ENCODE measurements at regions not wholly inside any gene's neighbourhood (a gene's known extent, or its start where the extent isn't known, plus 50 kb on each side); places are given as distances from the start of the nearest gene placed in this dataset.
A peak's percentile ranks its signal among the peaks of the same experiment; 100 is the strongest.

DNA sequence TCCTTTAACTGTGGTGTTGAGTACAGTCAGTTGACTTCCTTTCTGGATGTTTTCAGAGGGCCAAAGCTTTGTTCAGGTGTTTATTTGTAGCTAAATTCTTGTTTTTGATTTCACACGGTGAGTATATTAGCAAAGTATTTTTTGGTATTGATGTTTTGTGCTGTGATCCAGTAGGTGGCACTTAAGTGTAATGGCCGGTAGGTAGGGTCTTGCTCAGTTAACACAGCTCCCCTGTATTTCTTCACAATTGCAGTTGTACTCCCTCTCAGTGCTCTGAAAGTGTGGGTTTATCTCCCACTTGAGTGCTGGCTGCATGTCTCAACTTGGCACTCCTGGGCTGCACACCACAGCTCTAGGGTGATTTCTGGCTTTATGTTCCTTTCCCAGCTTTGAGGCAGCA lies 339.5 kb downstream of the AEBP2 start:
- Histone ChIP-seq H3K9me3 (ENCODE audit: control insufficient read depth in 1 of 2, low read length in 2 of 2) (no peaks in the 10 kb centered on the region), H3K27me3 (ENCODE audit: low read depth, low read length) (no peaks in the 10 kb centered on the region), H3K36me3 (ENCODE audit: control insufficient read depth in 1 of 2, insufficient read depth in 2 of 2, low read length in 2 of 2) (no peaks in the 10 kb centered on the region), H3K27ac (ENCODE audit: low read length) (no peak overlapping the region), H3K4me1 (ENCODE audit: control insufficient read depth in 1 of 2, insufficient read depth in 2 of 2, low read length in 2 of 2) (no peaks in the 10 kb centered on the region), H3K4me3 (ENCODE audit: low read depth in 1 of 2, low read length in 2 of 2) (no peak overlapping the region)

DNA sequence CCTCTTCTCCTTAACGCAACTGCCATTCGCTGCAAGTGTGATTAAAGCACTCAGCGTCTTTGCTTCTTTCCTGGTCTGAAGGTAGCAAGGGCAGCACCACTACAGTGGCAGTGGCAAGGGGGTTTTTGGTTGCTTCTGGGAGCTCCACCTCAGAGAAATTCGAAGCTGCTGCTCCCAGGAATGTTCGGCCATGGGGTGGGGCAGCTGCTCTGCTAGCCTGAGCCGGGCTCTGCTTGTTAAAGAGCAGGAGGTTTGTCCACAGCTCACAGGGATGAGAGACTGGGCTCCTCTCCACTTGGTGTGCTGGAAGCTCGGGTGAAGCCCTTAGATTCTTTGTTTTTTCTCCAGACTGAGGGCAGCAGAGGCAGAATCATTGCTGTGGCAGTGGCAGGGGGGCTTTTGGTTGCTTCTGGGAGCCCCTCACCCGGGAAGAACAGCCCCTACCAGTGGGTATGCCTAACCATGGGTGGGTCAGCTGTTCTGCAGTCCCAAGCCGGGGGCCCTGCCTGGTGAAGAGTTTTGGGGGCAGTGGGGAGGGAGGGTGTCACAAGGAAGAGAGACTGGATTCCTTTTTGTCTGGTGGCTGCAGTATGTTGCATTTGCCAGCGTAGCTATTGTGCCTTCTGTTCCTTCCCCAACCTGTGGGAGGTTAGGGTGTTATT lies 340.2 kb downstream of the AEBP2 start:
- Histone ChIP-seq H3K4me3 (ENCODE audit: low read depth in 1 of 2, low read length in 2 of 2) (no peak overlapping the region), H3K27ac (ENCODE audit: low read length) (no peak overlapping the region)

DNA sequence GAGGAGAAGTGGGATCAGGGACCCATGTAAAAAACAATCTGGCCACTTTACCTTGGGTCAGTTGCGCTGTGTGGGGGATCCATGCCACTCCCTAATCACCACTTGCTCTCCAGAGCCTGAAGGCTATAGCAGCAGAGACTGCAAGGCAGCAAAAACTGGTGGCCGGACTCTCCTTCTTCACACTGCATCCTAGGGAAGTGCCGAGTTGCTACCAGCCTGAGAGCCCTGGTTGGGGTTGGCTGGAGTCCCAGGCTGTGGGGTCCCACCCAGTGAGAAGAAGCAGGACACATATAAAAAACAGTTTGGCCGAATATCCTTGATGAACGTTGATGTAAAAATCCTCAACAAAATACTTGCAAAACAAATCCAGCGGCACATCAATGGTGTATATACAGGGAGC lies 341.2 kb downstream of the AEBP2 start:
- Histone ChIP-seq H3K4me1 (ENCODE audit: control insufficient read depth in 1 of 2, insufficient read depth in 2 of 2, low read length in 2 of 2) (no peaks in the 10 kb centered on the region), H3K27me3 (ENCODE audit: low read depth, low read length) (no peaks in the 10 kb centered on the region), H3K9me3 (ENCODE audit: control insufficient read depth in 1 of 2, low read length in 2 of 2) (no peaks in the 10 kb centered on the region), H3K27ac (ENCODE audit: low read length) (no peak overlapping the region), H3K36me3 (ENCODE audit: control insufficient read depth in 1 of 2, insufficient read depth in 2 of 2, low read length in 2 of 2) (no peaks in the 10 kb centered on the region), H3K4me3 (ENCODE audit: low read depth in 1 of 2, low read length in 2 of 2) (no peak overlapping the region)

More for the DNA sequence above, 340.2 kb downstream of the AEBP2 start:
- H3K27me3 ChIP-seq (ENCODE audit: low read depth, low read length) = no peaks in the 10 kb centered on the region
- no peaks in the 10 kb centered on the region for H3K4me1 ChIP-seq (ENCODE audit: control insufficient read depth in 1 of 2, insufficient read depth in 2 of 2, low read length in 2 of 2)
- H3K36me3 ChIP-seq (ENCODE audit: control insufficient read depth in 1 of 2, insufficient read depth in 2 of 2, low read length in 2 of 2) = no peaks in the 10 kb centered on the region
- no peaks in the 10 kb centered on the region for H3K9me3 ChIP-seq (ENCODE audit: control insufficient read depth in 1 of 2, low read length in 2 of 2)

DNA sequence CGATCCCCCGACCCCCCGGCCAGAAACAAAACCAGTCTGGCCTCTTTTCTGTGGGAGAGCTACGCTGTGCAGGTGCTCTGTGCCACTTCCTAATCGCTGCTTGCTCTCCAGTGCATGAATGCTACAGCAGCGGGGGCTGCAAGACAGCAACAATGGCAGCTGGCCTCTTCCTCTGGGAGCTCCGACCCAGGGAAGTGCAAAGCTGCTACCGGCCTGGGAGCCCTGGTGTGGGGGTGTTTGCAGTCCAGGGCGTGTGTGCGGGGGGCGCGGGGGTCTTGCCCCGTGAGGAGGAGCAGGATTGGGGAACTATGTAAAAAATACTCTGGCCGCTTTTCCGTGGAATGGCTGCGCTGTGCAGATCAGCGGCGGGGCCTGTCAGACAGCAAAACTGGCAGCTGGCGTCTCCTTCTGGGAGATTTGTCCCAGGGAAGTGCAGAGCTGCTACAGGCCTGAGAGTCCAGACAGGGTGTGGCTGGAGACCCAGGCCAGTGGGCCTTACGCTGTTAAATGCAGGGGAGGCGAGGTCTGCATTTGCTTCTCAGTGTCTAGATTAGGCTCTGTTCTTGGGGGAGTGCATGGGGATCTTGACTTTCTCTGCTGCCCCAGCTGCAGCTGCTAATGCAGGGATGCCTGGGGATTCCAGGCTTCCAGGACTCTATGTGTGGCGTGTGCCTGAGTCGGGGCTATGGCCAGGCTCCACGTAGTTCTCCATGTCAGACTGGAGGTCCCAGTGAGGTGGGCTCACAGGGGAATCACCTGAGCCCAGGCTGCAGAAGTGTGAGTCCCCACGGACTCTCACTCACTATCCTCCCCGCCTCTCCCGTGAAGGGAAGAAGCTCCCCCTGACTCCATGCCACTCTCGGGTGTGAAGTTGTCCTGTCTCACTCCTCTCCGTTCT lies 344.5 kb downstream of the AEBP2 start:
- Histone ChIP-seq H3K36me3 (ENCODE audit: control insufficient read depth in 1 of 2, insufficient read depth in 2 of 2, low read length in 2 of 2) (no peaks in the 10 kb centered on the region), H3K9me3 (ENCODE audit: control insufficient read depth in 1 of 2, low read length in 2 of 2) (peaks cover 0 to 3% of the 10 kb centered on the region in 2 donors), H3K4me3 (ENCODE audit: low read depth in 1 of 2, low read length in 2 of 2) (peak overlapping the region in 1 of 2 donors; percentile 3), H3K4me1 (ENCODE audit: control insufficient read depth in 1 of 2, insufficient read depth in 2 of 2, low read length in 2 of 2) (no peaks in the 10 kb centered on the region), H3K27ac (ENCODE audit: low read length) (no peak overlapping the region), H3K27me3 (ENCODE audit: low read depth, low read length) (no peaks in the 10 kb centered on the region)

DNA sequence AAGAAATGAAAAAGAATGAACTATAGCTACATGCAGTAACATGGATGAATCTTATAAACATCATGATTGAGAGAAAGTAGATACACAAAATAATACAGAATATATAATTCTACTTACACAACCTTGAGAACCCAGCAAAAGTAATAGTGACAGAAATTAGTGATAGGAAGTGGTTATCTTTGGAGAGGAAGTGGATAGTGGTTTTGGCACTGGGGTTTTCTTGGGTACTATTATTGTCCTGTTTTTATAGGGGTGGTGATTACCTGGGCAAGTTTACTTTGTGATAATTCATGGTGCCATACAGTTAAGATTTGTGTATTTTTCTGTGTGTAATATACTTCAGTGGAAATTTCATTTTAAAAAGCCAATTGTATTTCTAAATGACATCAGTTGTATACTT lies 352.7 kb downstream of the AEBP2 start:
- H3K4me3 ChIP-seq (ENCODE audit: low read depth in 1 of 2, low read length in 2 of 2) = no peak overlapping the region
- H3K27me3 ChIP-seq (ENCODE audit: low read depth, low read length) = no peaks in the 10 kb centered on the region
- H3K4me1 ChIP-seq (ENCODE audit: control insufficient read depth in 1 of 2, insufficient read depth in 2 of 2, low read length in 2 of 2) = no peaks in the 10 kb centered on the region
- H3K9me3 ChIP-seq (ENCODE audit: control insufficient read depth in 1 of 2, low read length in 2 of 2) = peaks cover 0 to 3% of the 10 kb centered on the region in 2 donors
- H3K36me3 ChIP-seq (ENCODE audit: control insufficient read depth in 1 of 2, insufficient read depth in 2 of 2, low read length in 2 of 2) = no peaks in the 10 kb centered on the region
- H3K27ac ChIP-seq (ENCODE audit: low read length) = no peak overlapping the region

DNA sequence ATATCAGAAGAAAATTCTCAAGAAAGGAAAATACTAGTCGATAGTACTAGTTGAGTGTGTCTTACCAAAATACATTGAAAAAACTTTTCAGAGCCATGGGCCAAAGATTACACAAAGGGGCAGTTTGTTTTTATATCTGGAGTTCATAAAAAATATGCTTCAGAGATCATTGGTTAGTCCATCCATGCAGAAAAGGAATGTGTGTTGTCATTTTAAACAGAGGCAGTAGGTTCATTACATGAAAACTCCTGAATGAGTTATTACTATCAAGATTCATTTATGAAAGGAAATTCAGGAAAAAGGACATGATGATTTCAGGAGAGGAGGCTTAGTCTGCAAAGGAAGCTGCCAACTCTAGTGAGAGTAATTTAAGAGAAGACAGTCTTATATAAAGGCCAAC lies 354.8 kb downstream of the AEBP2 start:
- Histone ChIP-seq H3K27ac (ENCODE audit: low read length) (no peak overlapping the region), H3K4me1 (ENCODE audit: control insufficient read depth in 1 of 2, insufficient read depth in 2 of 2, low read length in 2 of 2) (no peaks in the 10 kb centered on the region), H3K36me3 (ENCODE audit: control insufficient read depth in 1 of 2, insufficient read depth in 2 of 2, low read length in 2 of 2) (no peaks in the 10 kb centered on the region), H3K27me3 (ENCODE audit: low read depth, low read length) (no peaks in the 10 kb centered on the region), H3K9me3 (ENCODE audit: control insufficient read depth in 1 of 2, low read length in 2 of 2) (no peaks in the 10 kb centered on the region), H3K4me3 (ENCODE audit: low read depth in 1 of 2, low read length in 2 of 2) (no peak overlapping the region)

DNA sequence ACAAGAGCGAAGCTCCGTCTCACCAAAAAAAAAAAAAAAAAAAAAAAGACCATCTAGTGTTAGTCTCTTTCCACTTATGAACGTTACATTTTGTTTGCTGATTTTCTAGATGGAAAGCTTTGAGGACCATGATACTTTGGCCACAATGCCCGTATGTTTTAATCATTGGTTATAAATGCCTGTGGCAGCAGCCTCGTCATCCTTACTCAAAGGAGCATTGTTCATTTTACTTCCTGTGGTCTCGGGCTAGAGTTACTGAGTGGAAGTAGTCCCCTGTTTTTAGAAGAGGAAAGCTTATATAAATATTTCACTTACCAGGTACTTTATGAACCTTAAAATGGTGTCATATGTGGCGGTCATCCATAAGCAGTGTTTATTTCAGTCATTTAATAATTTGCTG lies 359.9 kb downstream of the AEBP2 start:
- H3K27me3 ChIP-seq (ENCODE audit: low read depth, low read length) = no peaks in the 10 kb centered on the region
- H3K27ac ChIP-seq (ENCODE audit: low read length) = no peak overlapping the region
- no peaks in the 10 kb centered on the region for H3K9me3 ChIP-seq (ENCODE audit: control insufficient read depth in 1 of 2, low read length in 2 of 2)
- no peak overlapping the region for H3K4me3 ChIP-seq (ENCODE audit: low read depth in 1 of 2, low read length in 2 of 2)
- H3K4me1 ChIP-seq (ENCODE audit: control insufficient read depth in 1 of 2, insufficient read depth in 2 of 2, low read length in 2 of 2) = no peaks in the 10 kb centered on the region
- H3K36me3 ChIP-seq (ENCODE audit: control insufficient read depth in 1 of 2, insufficient read depth in 2 of 2, low read length in 2 of 2) = no peaks in the 10 kb centered on the region

DNA sequence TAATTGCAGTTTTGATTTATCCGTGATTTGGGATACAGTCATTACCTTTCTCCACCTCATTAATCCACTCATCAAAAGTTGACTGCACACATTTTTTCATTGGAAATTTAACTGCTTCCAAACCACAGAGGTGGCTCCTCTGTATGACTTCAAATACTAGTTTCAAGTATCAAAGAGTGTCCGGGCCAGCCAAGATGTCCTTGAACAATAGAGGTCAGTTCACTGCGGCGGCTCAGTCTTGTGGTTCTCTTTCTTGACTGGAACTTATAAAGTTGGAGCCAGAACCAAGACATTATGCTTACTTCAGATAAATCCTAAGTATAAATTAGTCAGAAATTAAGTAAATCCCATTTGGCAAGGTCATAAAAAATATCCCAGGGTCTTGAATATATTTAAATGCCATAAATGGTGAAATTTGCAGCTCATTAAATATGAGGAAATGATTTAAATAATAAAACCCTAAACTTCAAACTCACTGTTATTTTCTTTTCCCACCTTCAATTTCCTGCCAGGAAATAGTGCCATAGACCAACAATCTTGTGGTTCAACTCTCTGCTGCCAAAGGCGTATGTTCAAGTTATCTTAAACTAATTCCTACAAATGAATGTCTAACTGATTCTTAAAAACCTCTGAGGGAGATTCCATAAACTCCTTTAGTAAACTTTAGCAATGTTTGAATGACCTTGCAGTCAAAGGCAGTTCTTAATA lies 360.8 kb downstream of the AEBP2 start:
- no peaks in the 10 kb centered on the region for H3K9me3 ChIP-seq (ENCODE audit: control insufficient read depth in 1 of 2, low read length in 2 of 2)
- H3K27me3 ChIP-seq (ENCODE audit: low read depth, low read length) = no peaks in the 10 kb centered on the region
- no peak overlapping the region for H3K4me3 ChIP-seq (ENCODE audit: low read depth in 1 of 2, low read length in 2 of 2)
- no peaks in the 10 kb centered on the region for H3K4me1 ChIP-seq (ENCODE audit: control insufficient read depth in 1 of 2, insufficient read depth in 2 of 2, low read length in 2 of 2)
- H3K27ac ChIP-seq (ENCODE audit: low read length) = no peak overlapping the region
- no peaks in the 10 kb centered on the region for H3K36me3 ChIP-seq (ENCODE audit: control insufficient read depth in 1 of 2, insufficient read depth in 2 of 2, low read length in 2 of 2)

DNA sequence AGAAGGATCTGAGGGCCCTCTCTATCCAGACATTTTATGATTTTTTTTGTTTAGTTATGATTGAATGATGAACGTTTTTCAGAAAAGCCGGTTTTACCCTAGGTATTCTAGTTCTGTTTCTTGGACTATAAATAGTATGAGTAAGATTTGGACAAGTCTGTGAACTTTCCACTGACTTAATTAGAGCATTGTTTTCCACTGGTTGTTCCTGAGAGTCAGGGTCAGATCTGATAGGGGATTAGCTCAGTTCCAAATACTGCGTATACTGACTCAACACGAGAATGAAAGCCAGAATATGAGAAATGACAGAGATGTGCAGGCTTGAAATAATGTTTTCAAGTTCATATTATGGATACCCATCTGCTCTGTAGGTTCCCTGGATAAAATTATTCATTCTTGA lies 361.6 kb downstream of the AEBP2 start:
- H3K4me3 ChIP-seq (ENCODE audit: low read depth in 1 of 2, low read length in 2 of 2) = no peak overlapping the region
- no peaks in the 10 kb centered on the region for H3K36me3 ChIP-seq (ENCODE audit: control insufficient read depth in 1 of 2, insufficient read depth in 2 of 2, low read length in 2 of 2)
- H3K27ac ChIP-seq (ENCODE audit: low read length) = no peak overlapping the region

DNA sequence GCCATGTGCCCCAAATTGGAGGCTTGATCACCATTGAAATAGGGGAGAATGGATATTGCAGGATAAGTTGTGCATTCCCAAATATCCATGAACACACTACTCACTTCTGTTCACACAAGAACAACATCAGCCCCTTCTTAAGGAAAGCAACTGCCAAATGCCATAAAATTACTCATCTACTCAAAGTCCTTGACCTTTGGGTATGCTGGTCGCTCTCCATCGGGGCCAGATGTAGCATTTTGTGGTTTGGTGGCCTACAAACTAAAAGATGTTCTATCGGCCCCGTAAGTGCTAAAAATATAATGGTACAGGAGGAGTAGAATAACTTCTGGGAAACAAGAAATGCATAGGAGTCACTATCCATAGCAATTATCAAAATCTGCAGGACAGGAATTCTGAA lies 362.6 kb downstream of the AEBP2 start:
- no peaks in the 10 kb centered on the region for H3K9me3 ChIP-seq (ENCODE audit: control insufficient read depth in 1 of 2, low read length in 2 of 2)
- H3K27ac ChIP-seq (ENCODE audit: low read length) = no peak overlapping the region
- no peak overlapping the region for H3K4me3 ChIP-seq (ENCODE audit: low read depth in 1 of 2, low read length in 2 of 2)
- H3K4me1 ChIP-seq (ENCODE audit: control insufficient read depth in 1 of 2, insufficient read depth in 2 of 2, low read length in 2 of 2) = no peaks in the 10 kb centered on the region
- H3K27me3 ChIP-seq (ENCODE audit: low read depth, low read length) = no peaks in the 10 kb centered on the region
- no peaks in the 10 kb centered on the region for H3K36me3 ChIP-seq (ENCODE audit: control insufficient read depth in 1 of 2, insufficient read depth in 2 of 2, low read length in 2 of 2)

More for the DNA sequence above, 361.6 kb downstream of the AEBP2 start:
- no peaks in the 10 kb centered on the region for H3K9me3 ChIP-seq (ENCODE audit: control insufficient read depth in 1 of 2, low read length in 2 of 2)
- H3K4me1 ChIP-seq (ENCODE audit: control insufficient read depth in 1 of 2, insufficient read depth in 2 of 2, low read length in 2 of 2) = no peaks in the 10 kb centered on the region
- no peaks in the 10 kb centered on the region for H3K27me3 ChIP-seq (ENCODE audit: low read depth, low read length)

DNA sequence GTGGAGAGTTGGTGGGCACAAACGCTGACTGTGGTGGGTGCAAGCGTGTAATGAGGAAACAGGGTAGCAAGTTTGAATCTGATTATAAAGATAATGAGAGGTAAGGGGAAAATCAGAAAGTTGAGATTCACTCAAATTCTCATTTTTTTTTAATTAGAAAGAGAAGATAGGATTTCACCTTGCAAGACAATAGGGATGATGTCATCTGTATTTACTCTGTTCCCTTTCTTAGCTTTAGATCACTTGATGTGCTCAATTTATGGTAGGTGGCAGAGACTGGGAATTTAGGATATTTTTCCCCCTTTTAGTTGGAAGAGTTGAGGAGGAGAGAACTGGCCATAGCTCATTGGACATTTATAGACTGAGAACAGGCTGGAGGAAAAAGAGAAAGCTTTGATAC lies 363.6 kb downstream of the AEBP2 start:
- H3K9me3 ChIP-seq (ENCODE audit: control insufficient read depth in 1 of 2, low read length in 2 of 2) = no peaks in the 10 kb centered on the region
- H3K27ac ChIP-seq (ENCODE audit: low read length) = no peak overlapping the region
- no peaks in the 10 kb centered on the region for H3K27me3 ChIP-seq (ENCODE audit: low read depth, low read length)
- no peaks in the 10 kb centered on the region for H3K36me3 ChIP-seq (ENCODE audit: control insufficient read depth in 1 of 2, insufficient read depth in 2 of 2, low read length in 2 of 2)
- no peak overlapping the region for H3K4me3 ChIP-seq (ENCODE audit: low read depth in 1 of 2, low read length in 2 of 2)
- H3K4me1 ChIP-seq (ENCODE audit: control insufficient read depth in 1 of 2, insufficient read depth in 2 of 2, low read length in 2 of 2) = peaks cover 0 to 1% of the 10 kb centered on the region in 2 donors

All from muscle layer of duodenum (tissue), 2 donors.